GM21423 (cell line): ENCODE measurements at regions not wholly inside any gene's neighbourhood (a gene's known extent, or its start where the extent isn't known, plus 50 kb on each side); places are given as distances from the start of the nearest gene placed in this dataset.
"Not testable (repeated sequence)": the region's sequence is repeated elsewhere in the genome, so short reads cannot be mapped to it uniquely, and the experiment has no call there.

Source experiments
- ATAC-seq: cut with Tn5 transposase; IDR thresholded peaks from one replicate; pipeline ENCODE4 v1.9.1; 2021; ENCODE audit warnings: mild to moderate bottlenecking, moderate library complexity; ENCODE audit not compliant: unreplicated experiment

DNA sequence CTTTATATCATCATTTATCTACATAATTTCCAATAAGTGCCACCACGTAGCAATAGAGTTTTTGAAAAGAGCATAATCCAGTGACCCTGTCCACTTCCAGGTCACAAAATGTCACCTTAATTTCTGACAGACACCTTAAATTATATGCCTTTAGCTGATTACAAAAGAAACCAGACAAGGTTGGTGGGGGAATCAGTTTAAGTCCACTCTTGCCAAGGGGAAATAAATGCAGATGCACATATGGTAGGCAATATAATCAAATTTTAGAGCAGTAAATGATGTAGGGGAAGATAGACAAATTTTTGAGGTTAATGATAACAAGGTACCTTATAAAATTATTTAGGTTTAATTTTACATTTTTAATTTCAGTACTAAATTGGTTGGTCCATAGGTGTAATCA is 253.5 kb downstream of the ZIC1 start:
- ATAC-seq, result no peak

GRCh38 chr3:147669077-147669476 is 259.9 kb downstream of the ZIC1 start:
- ATAC-seq, result no peak

DNA sequence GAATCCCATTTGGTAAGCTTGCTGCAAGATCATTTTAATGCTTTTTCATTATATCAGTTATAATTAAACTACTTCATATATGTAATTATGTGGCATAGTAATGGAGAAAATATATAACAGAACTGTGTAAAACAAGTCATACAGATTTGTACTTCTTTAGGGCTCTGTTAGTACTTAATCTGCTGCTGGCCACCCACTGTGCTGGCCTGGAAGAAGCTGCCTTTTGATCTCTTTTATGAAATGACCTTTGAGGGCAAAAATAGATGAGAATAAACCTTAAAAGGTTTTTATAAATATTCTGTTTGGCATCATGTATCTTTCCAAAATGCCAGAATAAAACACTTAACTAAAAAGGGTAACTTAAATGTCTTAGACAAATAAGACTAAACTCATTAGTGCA is 262.9 kb downstream of the ZIC1 start:
- no peak for ATAC-seq

GRCh38 chr3:147672436-147672835 is 263.3 kb downstream of the ZIC1 start:
- ATAC-seq, result no peak

- ATAC-seq, result no peak
Observed at GRCh38 chr3:147675761-147676160, 266.6 kb downstream of the ZIC1 start.

DNA sequence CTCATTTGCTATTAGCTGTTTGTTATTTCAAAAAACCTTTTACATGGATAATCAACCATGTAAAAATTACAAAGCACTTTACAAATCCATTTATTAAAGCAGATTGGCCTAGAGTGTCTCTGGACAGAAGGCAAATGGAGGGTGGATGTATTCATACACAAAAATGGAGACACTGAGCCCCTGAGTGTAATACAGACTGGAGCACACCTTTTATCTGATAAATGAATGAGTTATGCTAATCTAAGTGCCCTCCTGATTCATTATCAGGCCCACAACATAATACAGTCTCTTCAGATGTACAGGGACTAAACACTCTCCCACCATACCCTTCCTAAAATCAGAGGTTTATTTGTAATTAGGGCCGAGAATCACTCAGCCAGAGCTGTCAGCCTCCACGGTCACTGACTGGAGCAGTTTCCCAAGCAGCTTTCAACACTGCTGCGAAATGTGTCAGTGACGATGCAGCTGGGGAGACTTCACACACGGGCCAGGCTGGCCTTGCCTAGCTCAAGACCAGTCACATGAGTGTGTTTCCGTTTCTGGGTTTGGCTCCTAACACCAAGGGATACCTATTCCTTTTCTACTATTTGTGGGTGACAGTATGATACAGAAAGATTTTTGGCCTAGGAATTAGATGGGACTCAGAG is 271.8 kb downstream of the ZIC1 start:
- ATAC-seq, result no peak

GRCh38 chr3:147688868-147689267 is 279.7 kb downstream of the ZIC1 start:
- no peak for ATAC-seq

- no peak for ATAC-seq
Observed at GRCh38 chr3:147699175-147699838, 290.1 kb downstream of the ZIC1 start.

- no peak for ATAC-seq
Observed at GRCh38 chr3:147701195-147701594, 292.0 kb downstream of the ZIC1 start.

DNA sequence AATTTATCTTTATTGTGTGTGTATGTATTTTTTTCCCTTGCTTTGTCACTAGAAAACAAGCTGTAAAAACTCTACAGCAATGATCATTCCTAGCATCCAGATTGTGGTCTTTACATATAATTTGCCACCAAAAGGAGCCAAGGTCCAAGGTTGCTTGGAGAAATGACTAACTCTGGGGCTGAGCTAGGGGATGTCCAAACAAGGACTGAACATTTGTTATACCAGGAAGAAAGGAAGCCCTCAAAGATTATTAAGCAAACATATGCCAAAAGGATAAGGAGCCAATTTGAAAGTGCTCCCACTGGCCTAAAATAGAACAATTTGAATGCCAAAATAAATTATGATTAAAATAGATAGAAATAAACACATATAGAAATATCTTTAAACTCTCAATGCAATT is 293.3 kb downstream of the ZIC1 start:
- no peak for ATAC-seq

- ATAC-seq, result no peak
Observed at GRCh38 chr3:147705651-147706051, 296.5 kb downstream of the ZIC1 start.

- not testable (repeated sequence) for ATAC-seq
Observed at GRCh38 chr3:147710753-147711152, 301.6 kb downstream of the ZIC1 start.

- no peak for ATAC-seq
Observed at GRCh38 chr3:147712357-147712756, 303.2 kb downstream of the ZIC1 start.

GRCh38 chr3:147712758-147713157 is 303.6 kb downstream of the ZIC1 start:
- ATAC-seq, result not testable (repeated sequence)

DNA sequence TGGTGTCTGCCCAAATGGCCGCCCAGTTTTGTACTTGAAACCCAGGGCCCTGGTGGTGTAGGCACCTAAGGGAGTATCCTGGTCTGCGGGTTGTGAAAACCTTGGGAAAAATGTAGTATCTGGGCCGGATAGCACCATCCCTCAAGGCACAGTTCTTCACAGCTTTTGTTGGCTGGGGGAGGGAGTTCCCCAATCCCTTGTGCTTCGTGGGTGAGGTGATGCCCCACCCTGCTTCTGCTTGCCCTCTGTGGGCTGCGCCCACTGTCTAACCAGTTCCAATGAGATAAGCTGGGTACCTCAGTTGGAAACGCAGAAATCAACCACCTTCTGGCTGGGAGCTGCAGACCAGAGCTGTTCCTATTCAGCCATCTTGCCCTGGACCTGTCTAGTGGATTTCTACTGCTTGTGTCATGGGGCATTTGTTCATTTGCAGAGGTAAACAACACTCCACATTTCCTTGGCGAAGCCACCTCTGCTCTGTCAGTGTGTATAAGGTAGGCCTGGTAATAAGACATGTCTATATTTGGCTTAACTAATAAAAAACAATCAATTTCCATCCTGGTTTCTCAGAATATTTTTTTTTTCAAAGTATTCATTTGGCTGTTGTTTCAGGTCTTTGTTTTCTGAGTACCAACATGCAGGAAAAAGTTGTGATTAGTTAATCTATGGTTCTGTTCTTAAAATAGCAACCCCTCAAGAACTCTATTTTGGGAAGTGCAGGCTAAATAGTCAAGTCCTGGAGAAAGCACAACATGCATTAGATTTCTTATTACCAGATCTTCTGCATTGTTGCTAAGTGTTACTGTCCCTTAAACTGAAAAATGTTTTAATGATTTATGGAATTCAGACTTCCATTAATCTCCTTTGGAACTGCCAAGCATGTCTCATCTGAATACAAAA is 304.3 kb downstream of the ZIC1 start:
- no peak for ATAC-seq

DNA sequence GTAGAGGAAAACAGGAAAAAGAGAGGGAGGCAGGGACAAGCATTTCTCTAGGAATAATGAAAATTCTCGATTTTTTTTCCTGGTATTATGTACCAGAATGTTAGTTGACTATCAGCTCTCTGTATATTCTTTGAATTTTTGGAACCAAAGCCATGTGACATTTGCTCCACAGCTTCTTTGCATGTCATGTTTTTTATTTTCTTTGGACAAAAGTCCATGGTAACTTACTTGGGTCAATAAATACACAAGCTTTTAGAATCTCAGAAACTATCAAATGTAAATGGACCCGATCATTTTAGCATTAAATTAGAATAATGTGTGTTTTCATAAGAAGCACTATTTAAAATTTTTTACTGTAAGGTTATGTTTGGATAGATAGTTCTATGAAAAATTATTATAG is 320.5 kb downstream of the ZIC1 start:
- ATAC-seq, result no peak

DNA sequence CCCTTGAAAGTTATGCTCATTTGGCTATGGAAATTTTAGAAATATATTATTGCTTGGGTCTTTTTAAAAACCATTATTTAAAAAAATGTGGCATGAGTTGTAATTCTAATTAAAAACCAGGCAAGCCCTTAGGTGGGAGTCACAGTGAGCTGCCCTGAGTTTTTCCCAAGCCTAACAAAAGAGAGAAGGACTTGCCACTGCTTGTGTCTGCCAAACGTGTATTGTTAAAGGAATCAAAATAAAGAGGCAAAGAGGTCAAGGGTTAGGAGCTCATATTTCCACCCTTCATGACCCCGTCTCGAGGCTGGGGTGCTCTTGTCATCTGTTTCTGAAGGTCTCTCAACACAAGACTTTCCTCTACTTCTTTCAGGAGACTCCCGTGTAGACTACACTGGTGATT is 321.1 kb downstream of the ZIC1 start:
- no peak for ATAC-seq

DNA sequence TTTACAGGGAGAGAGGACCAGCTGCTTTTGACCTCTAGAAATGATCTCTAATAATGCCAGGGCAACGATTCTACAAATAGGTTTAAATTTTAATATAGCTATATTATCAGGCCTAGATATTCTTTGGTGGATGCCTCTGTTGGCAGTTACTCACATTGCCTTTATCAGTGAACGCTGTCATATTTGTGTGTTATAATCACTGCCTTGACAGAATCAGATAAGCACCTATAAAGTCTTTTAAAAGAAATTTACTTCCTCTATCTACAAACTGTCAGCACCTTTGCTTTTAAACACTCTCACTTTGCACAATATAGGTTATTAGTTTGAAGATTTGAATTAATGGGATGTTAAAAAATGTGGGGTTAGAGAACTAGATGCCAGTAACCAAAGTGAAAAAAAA is 324.1 kb downstream of the ZIC1 start:
- no peak for ATAC-seq

DNA sequence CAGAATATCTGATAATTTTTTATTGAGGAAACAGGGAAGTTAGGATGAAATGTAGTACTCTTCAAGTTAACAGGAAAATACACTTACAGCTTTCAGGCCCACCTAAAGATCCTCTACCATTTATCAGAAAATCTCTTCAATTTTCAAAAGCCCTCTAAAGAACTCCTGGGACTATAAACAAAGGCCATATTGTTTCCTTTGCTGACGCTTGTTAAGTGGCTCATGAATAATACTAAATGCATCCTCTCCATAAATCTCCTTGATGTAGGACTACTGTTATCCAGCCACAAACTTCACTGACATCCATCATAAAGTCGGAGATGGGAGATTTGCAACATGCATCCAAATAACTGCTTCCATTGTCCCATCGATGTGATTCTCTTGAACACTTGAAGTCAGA is 326.5 kb downstream of the ZIC1 start:
- ATAC-seq, result no peak

- no peak for ATAC-seq
Observed at GRCh38 chr3:147736226-147736625, 327.1 kb downstream of the ZIC1 start.

- ATAC-seq, result no peak
Observed at GRCh38 chr3:147737376-147737775, 328.2 kb downstream of the ZIC1 start.

DNA sequence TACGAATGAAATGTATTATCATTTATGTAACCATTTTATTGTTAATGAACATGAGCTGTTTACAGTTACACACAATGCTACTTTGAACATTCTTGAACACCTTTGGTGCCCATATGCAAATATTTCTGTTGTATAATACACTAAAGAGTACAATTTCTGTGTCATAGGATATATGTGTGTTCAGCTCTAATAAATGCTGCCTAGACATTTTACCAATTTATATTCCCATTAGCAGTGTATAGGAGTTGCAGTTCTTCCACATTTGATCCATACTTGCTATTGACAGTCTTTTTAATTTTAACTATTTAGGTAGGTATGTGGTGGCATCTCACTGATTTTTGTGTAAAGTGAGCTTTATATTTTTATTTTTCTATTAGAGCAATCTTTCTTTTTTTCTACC is 331.8 kb downstream of the ZIC1 start:
- ATAC-seq, result no peak
